ENCODE measurements at regions not wholly inside any gene's neighbourhood (a gene's known extent, or its start where the extent isn't known, plus 50 kb on each side); places are given as distances from the start of the nearest gene placed in this dataset.

- no peak overlapping the region for H3K27ac ChIP-seq (replicated peaks)
- DNase-seq (ENCODE audit: low read depth in 1 of 2, low spot score in 1 of 2), result no peak
- no peak for TF ChIP-seq SPI1 (IDR thresholded peaks at IDR 0.05; ENCODE audit: borderline replicate concordance, low read depth)
- no peak overlapping the region for H3K4me3 ChIP-seq (replicated peaks; ENCODE audit: insufficient read depth, low read length)
- no peaks in the 10 kb centered on the region for H3K27me3 ChIP-seq (ENCODE audit: insufficient read depth, poor library complexity, severe bottlenecking)
Observed at GRCh38 chrX:42027367-42028000, 104.1 kb upstream of the CASK start.

- H3K27me3 ChIP-seq (ENCODE audit: insufficient read depth, poor library complexity, severe bottlenecking), result no peaks in the 10 kb centered on the region
- TF ChIP-seq GABPA (IDR thresholded peaks at IDR 0.05; ENCODE audit: low read depth), result no peak
- no peak overlapping the region for H3K4me3 ChIP-seq (replicated peaks; ENCODE audit: insufficient read depth, low read length)
- no peak for DNase-seq (ENCODE audit: low read depth in 1 of 2, low spot score in 1 of 2)
- no peak overlapping the region for H3K27ac ChIP-seq (replicated peaks)
Observed at GRCh38 chrX:42025861-42026260, 102.5 kb upstream of the CASK start.

GRCh38 chrX:42023122-42023521 lies 99.8 kb upstream of the CASK start:
- no peak for DNase-seq (ENCODE audit: low read depth in 1 of 2, low spot score in 1 of 2)
- Histone ChIP-seq H3K27ac (replicated peaks) (no peak overlapping the region), H3K27me3 (ENCODE audit: insufficient read depth, poor library complexity, severe bottlenecking) (no peaks in the 10 kb centered on the region), H3K4me3 (replicated peaks; ENCODE audit: insufficient read depth, low read length) (no peak overlapping the region)
- TF ChIP-seq POLR2AphosphoS5 (IDR thresholded peaks at IDR 0.05; ENCODE audit: low read depth) (no peak), REST (IDR thresholded peaks at IDR 0.05; ENCODE audit: insufficient replicate concordance, low read depth) (no peak), SPI1 (IDR thresholded peaks at IDR 0.05; ENCODE audit: borderline replicate concordance, low read depth) (no peak), GABPA (IDR thresholded peaks at IDR 0.05; ENCODE audit: low read depth) (no peak), CTCF (IDR thresholded peaks at IDR 0.05; ENCODE audit: insufficient read depth, low read length) (no peak)

GRCh38 chrX:42022158-42022557 lies 98.8 kb upstream of the CASK start:
- Histone ChIP-seq H3K4me3 (replicated peaks; ENCODE audit: insufficient read depth, low read length) (no peak overlapping the region), H3K27ac (replicated peaks) (no peak overlapping the region), H3K27me3 (ENCODE audit: insufficient read depth, poor library complexity, severe bottlenecking) (no peaks in the 10 kb centered on the region)
- no peak for TF ChIP-seq REST (IDR thresholded peaks at IDR 0.05; ENCODE audit: insufficient replicate concordance, low read depth)
- TF ChIP-seq CTCF (IDR thresholded peaks at IDR 0.05; ENCODE audit: insufficient read depth, low read length), result no peak
- TF ChIP-seq SPI1 (IDR thresholded peaks at IDR 0.05; ENCODE audit: borderline replicate concordance, low read depth), result no peak
- TF ChIP-seq POLR2AphosphoS5 (IDR thresholded peaks at IDR 0.05; ENCODE audit: low read depth), result no peak
- TF ChIP-seq GABPA (IDR thresholded peaks at IDR 0.05; ENCODE audit: low read depth), result no peak
- no peak for DNase-seq (ENCODE audit: low read depth in 1 of 2, low spot score in 1 of 2)

- H3K27me3 ChIP-seq (ENCODE audit: insufficient read depth, poor library complexity, severe bottlenecking), result no peaks in the 10 kb centered on the region
- no peak overlapping the region for H3K4me3 ChIP-seq (replicated peaks; ENCODE audit: insufficient read depth, low read length)
- H3K27ac ChIP-seq (replicated peaks), result no peak overlapping the region
Observed at GRCh38 chrX:42021058-42021457, 97.7 kb upstream of the CASK start.

More at GRCh38 chrX:42021058-42021457, 97.7 kb upstream of the CASK start:
- no peak for DNase-seq (ENCODE audit: low read depth in 1 of 2, low spot score in 1 of 2)
- TF ChIP-seq CTCF (IDR thresholded peaks at IDR 0.05; ENCODE audit: insufficient read depth, low read length), result no peak
- TF ChIP-seq SPI1 (IDR thresholded peaks at IDR 0.05; ENCODE audit: borderline replicate concordance, low read depth), result no peak
- no peak for TF ChIP-seq GABPA (IDR thresholded peaks at IDR 0.05; ENCODE audit: low read depth)
- TF ChIP-seq POLR2AphosphoS5 (IDR thresholded peaks at IDR 0.05; ENCODE audit: low read depth), result no peak
- no peak for TF ChIP-seq REST (IDR thresholded peaks at IDR 0.05; ENCODE audit: insufficient replicate concordance, low read depth)

Data from HL-60 (cell line).